GM12874 (cell line): ENCODE measurements at regions not wholly inside any gene's neighbourhood (a gene's known extent, or its start where the extent isn't known, plus 50 kb on each side); places are given as distances from the start of the nearest gene placed in this dataset.

ENCODE experiments used
- CTCF ChIP-seq: IDR thresholded peaks from 2 replicates; pipeline ENCODE4 v1.5.1; 2011; ENCODE audit warnings: low read depth, mild to moderate bottlenecking, control low read depth, low read length, moderate library complexity; ENCODE audit not compliant: insufficient read depth

GRCh38 chr2:64932371-64933216 lies 56.6 kb upstream of the SLC1A4 start:
- no peak for TF ChIP-seq CTCF

GRCh38 chr2:64934530-64934929 lies 54.7 kb upstream of the SLC1A4 start:
- peak; percentile 25; the same call in 1 of the 2 replicates for TF ChIP-seq CTCF

- no peak for TF ChIP-seq CTCF
Measured at GRCh38 chr2:64936809-64937208, 52.4 kb upstream of the SLC1A4 start.

GRCh38 chr2:64937687-64938491 lies 51.3 kb upstream of the SLC1A4 start:
- no peak for TF ChIP-seq CTCF

- TF ChIP-seq CTCF: no peak
Measured at GRCh38 chr2:64938607-64939285, 50.5 kb upstream of the SLC1A4 start.

- TF ChIP-seq CTCF: no peak
Measured at GRCh38 chr2:64939332-64939917, 49.8 kb upstream of the SLC1A4 start.
